OCI-LY3 (cell line): ENCODE measurements at regions not wholly inside any gene's neighbourhood (a gene's known extent, or its start where the extent isn't known, plus 50 kb on each side); places are given as distances from the start of the nearest gene placed in this dataset.

Source experiments
- H2AFZ ChIP-seq: fragments of 200-600, 300-600 bp; shearing (Covaris generic); 2 replicates; pipeline ENCODE4 v1.6.0; 2014; ENCODE audit warnings: antibody characterized with exemption, low read depth, low read length
- H3K27ac ChIP-seq: fragments of 200-600, 300-600 bp; sonication (generic); 2 replicates; pipeline ENCODE4 v1.5.1; 2014; ENCODE audit warnings: mild to moderate bottlenecking, low read length, moderate library complexity, mixed read lengths
- H3K27me3 ChIP-seq: fragments of 200-600, 300-600 bp; sonication (generic); 2 replicates; pipeline ENCODE4 v1.6.1; 2014; ENCODE audit warnings: low read depth, low read length, mixed read lengths
- H3K36me3 ChIP-seq: fragments of 200-600, 300-600 bp; sonication (generic); replicated peaks from 2 replicates; pipeline ENCODE3; 2014; ENCODE audit warnings: low read depth, low read length, mixed read lengths
- H3K4me1 ChIP-seq: fragments of 300-600, 200-600 bp; sonication (generic); 2 replicates; pipeline ENCODE4 v1.6.1; 2014; ENCODE audit warnings: low read length, mixed read lengths
- H3K4me2 ChIP-seq: fragments of 200-600, 300-600 bp; sonication (generic); 2 replicates; pipeline ENCODE4 v1.6.1; 2014; ENCODE audit warnings: low read length, mixed read lengths
- H3K4me3 ChIP-seq: fragments of 300-600, 200-600 bp; sonication (generic); 2 replicates; pipeline ENCODE4 v1.5.1; 2014; ENCODE audit warnings: antibody characterized with exemption, mild to moderate bottlenecking, low read length, moderate library complexity
- H3K79me2 ChIP-seq: fragments of 300-600, 200-600 bp; shearing (Covaris generic); 2 replicates; pipeline ENCODE4 v1.6.1; 2014; ENCODE audit warnings: mild to moderate bottlenecking, low read length, mixed read lengths
- H3K9ac ChIP-seq: fragments of 300-600, 200-600 bp; shearing (Covaris generic); 2 replicates; pipeline ENCODE4 v1.6.0; 2014; ENCODE audit warnings: mild to moderate bottlenecking, low read length, moderate library complexity
- H3K9me3 ChIP-seq: fragments of 200-600, 300-600 bp; shearing (Covaris generic); 2 replicates; pipeline ENCODE4 v1.6.1; 2014; ENCODE audit warnings: low read length, mixed read lengths; ENCODE audit not compliant: insufficient read depth
- H4K20me1 ChIP-seq: fragments of 200-600, 300-600 bp; sonication (generic); 2 replicates; pipeline ENCODE4 v1.6.1; 2016; ENCODE audit warnings: low read length, mixed read lengths; ENCODE audit not compliant: insufficient read depth
- CTCF ChIP-seq: fragments of 200-600, 300-600 bp; sonication (generic); IDR thresholded peaks from 2 replicates; pipeline ENCODE4 v1.5.1; 2014; ENCODE audit warnings: antibody characterized with exemption, low read length, low read depth
- EZH2phosphoT487 ChIP-seq: fragments of 200-600 bp; shearing (Covaris generic); IDR thresholded peaks from 2 replicates; pipeline ENCODE4 v1.6.1; 2018; ENCODE audit warnings: antibody characterized with exemption, mixed run types, low read depth

DNA sequence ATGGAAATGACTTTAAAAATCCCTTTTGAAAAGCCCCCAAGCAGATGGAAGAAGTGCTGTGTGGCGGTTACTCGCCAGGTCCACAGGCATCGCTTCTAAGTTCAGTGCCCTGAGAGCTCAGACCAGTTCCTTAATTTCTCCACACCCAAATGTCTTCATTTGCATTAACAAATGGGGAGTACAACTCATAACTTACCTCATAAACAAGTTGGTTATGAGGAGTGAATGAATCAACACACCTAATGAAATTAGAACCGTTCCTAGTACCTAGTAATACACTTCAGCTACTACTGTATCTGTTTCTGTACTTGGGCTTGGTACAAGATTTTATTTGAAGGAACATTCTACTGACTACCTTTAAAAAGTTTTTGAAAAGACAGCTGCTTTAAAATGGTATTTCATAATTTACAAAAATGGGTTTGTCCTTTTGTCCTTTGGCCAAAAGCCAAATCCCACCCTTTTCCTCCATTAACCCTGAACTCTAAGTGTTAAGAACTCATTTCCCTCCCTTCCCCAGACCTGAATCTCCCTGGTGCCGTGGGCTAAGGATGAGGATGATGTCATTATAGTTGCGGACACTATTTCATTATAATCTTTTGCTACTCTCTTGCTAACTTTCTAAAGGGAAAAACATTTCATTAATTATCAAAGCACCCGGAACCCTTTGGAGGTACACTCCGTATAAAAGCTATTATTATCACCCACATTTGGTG, 221.5 kb upstream of the CELF2 start:
- no peaks in the 10 kb centered on the region for H3K79me2 ChIP-seq
- H3K27me3 ChIP-seq = no peaks in the 10 kb centered on the region
- no peak overlapping the region for H3K27ac ChIP-seq
- H3K4me1 ChIP-seq = no peaks in the 10 kb centered on the region
- TF ChIP-seq EZH2phosphoT487 (no peak), CTCF (no peak)
- no peak overlapping the region for H2AFZ ChIP-seq
- H3K9ac ChIP-seq = no peak overlapping the region
- H3K4me2 ChIP-seq = no peak overlapping the region
- no peak overlapping the region for H3K4me3 ChIP-seq
- H3K9me3 ChIP-seq = no peaks in the 10 kb centered on the region
- no peaks in the 10 kb centered on the region for H4K20me1 ChIP-seq
- H3K36me3 ChIP-seq = no peaks in the 10 kb centered on the region

DNA sequence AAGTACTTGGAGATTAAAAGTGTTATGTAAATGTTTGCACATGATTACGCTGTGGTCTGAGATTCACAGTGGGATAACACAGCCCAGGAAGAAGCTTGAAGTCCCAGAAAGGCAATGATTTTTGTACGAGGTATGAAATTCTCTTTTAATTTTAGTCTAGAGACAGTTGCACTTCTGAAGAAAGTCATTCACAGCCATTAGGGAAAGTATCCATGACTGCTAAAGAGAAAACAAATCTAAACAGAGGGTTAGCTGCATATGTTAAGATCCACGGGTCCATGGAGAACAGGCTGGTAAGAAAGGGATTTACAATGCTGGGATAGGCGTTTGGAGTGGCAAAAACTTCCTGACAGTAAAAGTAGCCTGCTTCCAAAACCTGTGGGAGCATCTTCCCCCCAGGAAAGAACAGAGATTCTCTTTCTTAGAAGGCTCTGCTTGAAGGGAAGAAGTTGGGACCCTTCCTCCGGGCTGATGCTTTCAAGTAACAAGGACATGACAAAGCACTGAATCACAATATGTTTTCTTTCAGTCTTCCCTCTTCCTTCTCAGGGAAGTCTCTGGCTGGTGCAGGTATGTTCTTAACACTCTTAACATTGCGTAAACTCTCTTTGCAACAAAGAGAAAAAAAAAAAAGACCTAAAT, 220.8 kb upstream of the CELF2 start:
- H2AFZ ChIP-seq = no peak overlapping the region
- no peak overlapping the region for H3K27ac ChIP-seq
- no peak overlapping the region for H3K4me2 ChIP-seq
- H3K9ac ChIP-seq = no peak overlapping the region
- no peaks in the 10 kb centered on the region for H3K27me3 ChIP-seq
- H3K4me3 ChIP-seq = no peak overlapping the region
- no peaks in the 10 kb centered on the region for H3K36me3 ChIP-seq
- no peaks in the 10 kb centered on the region for H3K4me1 ChIP-seq
- no peaks in the 10 kb centered on the region for H4K20me1 ChIP-seq
- no peaks in the 10 kb centered on the region for H3K79me2 ChIP-seq
- no peak for TF ChIP-seq EZH2phosphoT487
- TF ChIP-seq CTCF = no peak
- H3K9me3 ChIP-seq = no peaks in the 10 kb centered on the region

DNA sequence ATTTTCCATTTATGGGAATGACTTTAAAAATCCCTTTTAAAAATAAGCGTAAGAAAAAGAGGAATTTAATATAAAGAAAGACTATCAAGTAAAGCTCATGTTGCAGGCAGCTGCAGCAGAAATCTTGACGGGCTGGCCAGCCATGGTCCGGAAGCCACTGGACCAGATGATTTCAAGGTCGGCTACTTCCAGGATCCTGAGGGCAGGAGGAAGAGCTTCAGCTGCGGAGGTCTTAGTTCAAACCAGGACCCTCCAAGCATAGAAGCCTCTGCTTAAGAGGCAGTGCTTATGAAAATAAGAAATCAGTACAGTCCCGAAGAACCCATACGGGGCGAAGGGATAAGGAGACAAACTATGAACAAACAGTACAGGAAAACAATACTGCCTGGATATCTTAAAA, 220.2 kb upstream of the CELF2 start:
- Histone ChIP-seq H3K9me3 (no peaks in the 10 kb centered on the region), H4K20me1 (no peaks in the 10 kb centered on the region), H3K9ac (no peak overlapping the region), H3K27ac (no peak overlapping the region), H2AFZ (no peak overlapping the region), H3K4me1 (no peaks in the 10 kb centered on the region), H3K4me2 (no peak overlapping the region), H3K36me3 (no peaks in the 10 kb centered on the region), H3K27me3 (no peaks in the 10 kb centered on the region), H3K79me2 (no peaks in the 10 kb centered on the region), H3K4me3 (no peak overlapping the region)
- no peak for TF ChIP-seq CTCF
- TF ChIP-seq EZH2phosphoT487 = no peak

DNA sequence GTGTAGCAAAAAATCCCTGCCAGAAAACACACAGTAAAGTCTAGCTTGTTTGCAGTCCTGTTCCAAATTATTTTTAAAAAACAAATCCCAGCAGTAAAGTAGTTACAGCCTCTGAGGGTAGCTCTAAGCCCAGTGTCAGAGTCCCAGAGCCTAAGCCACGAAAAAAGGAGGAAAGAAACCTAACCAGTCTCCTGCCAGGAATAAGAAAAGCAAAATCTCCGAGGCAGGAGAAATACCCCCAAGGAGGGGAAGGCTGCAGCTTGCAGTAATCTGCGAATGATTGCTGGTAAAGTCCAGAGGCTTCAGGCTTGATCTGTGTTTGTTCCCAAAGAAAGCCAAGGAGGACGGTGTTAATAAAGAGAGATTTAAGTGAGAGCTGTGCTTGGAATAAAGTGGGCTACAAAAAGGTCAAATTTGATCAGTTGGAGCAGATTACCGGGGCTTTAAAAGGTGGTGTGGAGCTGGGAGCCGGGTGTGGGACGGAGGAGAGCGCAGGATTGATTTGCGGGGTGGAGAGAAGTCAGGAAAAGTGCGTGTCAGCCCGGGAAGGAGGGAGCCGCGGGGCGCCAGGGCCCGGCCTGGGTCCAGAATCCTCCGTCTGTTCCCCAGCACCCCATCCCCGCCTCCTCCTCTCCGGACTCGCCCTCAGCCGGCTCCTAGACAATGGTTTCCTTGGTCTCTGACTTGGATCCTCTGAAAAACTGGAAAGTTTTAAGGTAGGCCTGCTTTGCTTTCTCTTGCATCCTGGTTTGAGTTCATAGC, 219.4 kb upstream of the CELF2 start:
- H3K4me3 ChIP-seq = no peak overlapping the region
- H3K27ac ChIP-seq = no peak overlapping the region
- no peaks in the 10 kb centered on the region for H4K20me1 ChIP-seq
- H2AFZ ChIP-seq = no peak overlapping the region
- no peaks in the 10 kb centered on the region for H3K9me3 ChIP-seq
- no peak overlapping the region for H3K9ac ChIP-seq
- no peak for TF ChIP-seq CTCF
- TF ChIP-seq EZH2phosphoT487 = no peak
- no peak overlapping the region for H3K4me2 ChIP-seq
- H3K4me1 ChIP-seq = no peaks in the 10 kb centered on the region
- H3K79me2 ChIP-seq = no peaks in the 10 kb centered on the region
- H3K27me3 ChIP-seq = no peaks in the 10 kb centered on the region
- no peaks in the 10 kb centered on the region for H3K36me3 ChIP-seq
